ENCODE measurements at regions not wholly inside any gene's neighbourhood (a gene's known extent, or its start where the extent isn't known, plus 50 kb on each side); places are given as distances from the start of the nearest gene placed in this dataset.

DNA sequence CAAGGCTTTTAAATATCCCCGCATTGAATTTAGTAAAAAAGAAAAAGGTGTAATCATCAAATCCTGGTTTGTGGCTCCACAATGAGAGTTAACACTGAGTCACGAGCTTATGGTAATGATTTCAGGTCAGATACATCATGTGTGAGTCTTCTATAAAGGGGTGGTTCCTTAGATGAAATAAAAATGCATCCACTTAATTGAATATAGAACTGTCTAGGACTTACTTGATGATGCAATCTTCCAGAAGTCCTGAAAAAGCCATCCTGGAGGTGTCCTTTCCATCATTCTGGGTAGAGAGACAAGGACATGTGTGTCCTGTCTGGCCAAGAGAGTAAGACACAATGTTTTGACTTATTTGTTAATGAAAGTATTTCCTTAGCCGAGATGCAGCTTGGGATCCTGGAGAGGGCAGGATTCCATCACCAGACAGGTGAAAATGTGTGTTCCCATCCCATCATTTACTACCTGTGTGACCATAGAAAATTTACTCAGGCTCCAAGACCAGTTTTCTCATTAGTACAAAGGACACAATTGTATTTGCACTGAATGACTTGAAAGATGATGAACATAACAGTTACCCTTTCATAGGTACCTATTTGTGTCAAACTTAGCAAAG is 1539.8 kb upstream of the PIK3C3 start:
- TF ChIP-seq LEF1 (IDR thresholded peaks at IDR 0.05; ENCODE audit: borderline replicate concordance) (no peak), SP1 (IDR thresholded peaks at IDR 0.05) (no peak), BHLHE40 (IDR thresholded peaks at IDR 0.05; ENCODE audit: borderline replicate concordance) (no peak), ELF4 (IDR thresholded peaks at IDR 0.05) (no peak), CTBP1 (IDR thresholded peaks at IDR 0.05; ENCODE audit: borderline replicate concordance) (no peak), FOXK2 (IDR thresholded peaks at IDR 0.05) (no peak)
- TF ChIP-seq, protein P1, sequence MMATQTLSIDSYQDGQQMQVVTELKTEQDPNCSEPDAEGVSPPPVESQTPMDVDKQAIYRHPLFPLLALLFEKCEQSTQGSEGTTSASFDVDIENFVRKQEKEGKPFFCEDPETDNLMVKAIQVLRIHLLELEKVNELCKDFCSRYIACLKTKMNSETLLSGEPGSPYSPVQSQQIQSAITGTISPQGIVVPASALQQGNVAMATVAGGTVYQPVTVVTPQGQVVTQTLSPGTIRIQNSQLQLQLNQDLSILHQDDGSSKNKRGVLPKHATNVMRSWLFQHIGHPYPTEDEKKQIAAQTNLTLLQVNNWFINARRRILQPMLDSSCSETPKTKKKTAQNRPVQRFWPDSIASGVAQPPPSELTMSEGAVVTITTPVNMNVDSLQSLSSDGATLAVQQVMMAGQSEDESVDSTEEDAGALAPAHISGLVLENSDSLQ (IDR thresholded peaks at IDR 0.05), result no peak

Measured in HEK293T (cell line).